Osteocyte (in vitro differentiated cells): ENCODE measurements at regions not wholly inside any gene's neighbourhood (a gene's known extent, or its start where the extent isn't known, plus 50 kb on each side); places are given as distances from the start of the nearest gene placed in this dataset.

ENCODE experiments used
- DNase-seq: peaks from one replicate; pipeline ENCODE4 v3.0.0; 2021; ENCODE audit warnings: mixed read lengths; ENCODE audit not compliant: unreplicated experiment; ENCODE audit errors: extremely low spot score
- H3K27ac Mint-ChIP-seq: one replicate; pipeline ENCODE4 v1.8.0; 2021; ENCODE audit warnings: mild to moderate bottlenecking, mixed read lengths; ENCODE audit not compliant: unreplicated experiment
- H3K27me3 Mint-ChIP-seq: one replicate; pipeline ENCODE4 v1.8.0; 2021; ENCODE audit warnings: mixed read lengths; ENCODE audit not compliant: unreplicated experiment
- H3K36me3 Mint-ChIP-seq: one replicate; pipeline ENCODE4 v1.8.0; 2021; ENCODE audit warnings: mixed read lengths; ENCODE audit not compliant: unreplicated experiment
- H3K4me1 Mint-ChIP-seq: one replicate; pipeline ENCODE4 v1.8.0; 2021; ENCODE audit warnings: mixed read lengths; ENCODE audit not compliant: unreplicated experiment
- H3K4me3 Mint-ChIP-seq: one replicate; pipeline ENCODE4 v1.8.0; 2021; ENCODE audit warnings: mild to moderate bottlenecking, moderate library complexity, mixed read lengths; ENCODE audit not compliant: unreplicated experiment
- H3K9me3 Mint-ChIP-seq: one replicate; pipeline ENCODE4 v1.8.0; 2021; ENCODE audit warnings: mixed read lengths; ENCODE audit not compliant: unreplicated experiment
- CTCF ChIP-seq: fragments of 200-600 bp; sonication (generic); IDR thresholded peaks from 2 replicates; pipeline ENCODE4 v1.5.0; 2021; ENCODE audit warnings: antibody characterized with exemption, mild to moderate bottlenecking, moderate library complexity

GRCh38 chr3:139236336-139236735, 107.5 kb upstream of the MRPS22 start:
- Mint-ChIP-seq H3K9me3 (no peaks in the 10 kb centered on the region), H3K4me3 (no peak overlapping the region), H3K27me3 (peaks cover 39% of the 10 kb centered on the region), H3K4me1 (no peaks in the 10 kb centered on the region), H3K27ac (no peak overlapping the region), H3K36me3 (no peaks in the 10 kb centered on the region)
- no peak for DNase-seq
- no peak for TF ChIP-seq CTCF

GRCh38 chr3:139238281-139239030, 105.4 kb upstream of the MRPS22 start:
- DNase-seq: peak; percentile 56
- Mint-ChIP-seq H3K36me3 (no peaks in the 10 kb centered on the region), H3K27me3 (peaks cover 58% of the 10 kb centered on the region), H3K9me3 (no peaks in the 10 kb centered on the region), H3K27ac (no peak overlapping the region), H3K4me1 (no peaks in the 10 kb centered on the region), H3K4me3 (no peak overlapping the region)
- no peak for TF ChIP-seq CTCF

- no peak for DNase-seq
- H3K4me1 Mint-ChIP-seq: no peaks in the 10 kb centered on the region
- H3K4me3 Mint-ChIP-seq: no peak overlapping the region
- TF ChIP-seq CTCF: no peak
- no peaks in the 10 kb centered on the region for H3K9me3 Mint-ChIP-seq
- no peak overlapping the region for H3K27ac Mint-ChIP-seq
- peaks cover 64% of the 10 kb centered on the region for H3K27me3 Mint-ChIP-seq
- no peaks in the 10 kb centered on the region for H3K36me3 Mint-ChIP-seq
Measured at GRCh38 chr3:139239550-139239949, 104.3 kb upstream of the MRPS22 start.

GRCh38 chr3:139241783-139242182, 102.0 kb upstream of the MRPS22 start:
- no peaks in the 10 kb centered on the region for H3K4me1 Mint-ChIP-seq
- TF ChIP-seq CTCF: no peak
- H3K36me3 Mint-ChIP-seq: no peaks in the 10 kb centered on the region
- H3K27ac Mint-ChIP-seq: no peak overlapping the region
- H3K4me3 Mint-ChIP-seq: no peak overlapping the region
- no peak for DNase-seq
- H3K9me3 Mint-ChIP-seq: no peaks in the 10 kb centered on the region
- peaks cover 61% of the 10 kb centered on the region for H3K27me3 Mint-ChIP-seq

- DNase-seq: no peak
- Mint-ChIP-seq H3K4me3 (no peak overlapping the region), H3K4me1 (no peaks in the 10 kb centered on the region), H3K27ac (no peak overlapping the region), H3K36me3 (no peaks in the 10 kb centered on the region), H3K9me3 (no peaks in the 10 kb centered on the region), H3K27me3 (peaks cover 56% of the 10 kb centered on the region)
- TF ChIP-seq CTCF: no peak
Measured at GRCh38 chr3:139243710-139244109, 100.1 kb upstream of the MRPS22 start.
